ENCODE measurements at regions not wholly inside any gene's neighbourhood (a gene's known extent, or its start where the extent isn't known, plus 50 kb on each side); places are given as distances from the start of the nearest gene placed in this dataset.

- TF ChIP-seq CTCF (IDR thresholded peaks at IDR 0.05 in 8 of 11, conservative IDR thresholded peaks at IDR 0.05 in 3 of 11) (no peak), POLR2A (IDR thresholded peaks at IDR 0.05) (no peak)
Observed at GRCh38 chr1:87826681-87827251, 498.1 kb downstream of the LMO4 start.
